WTC11 (cell line): ENCODE measurements at regions not wholly inside any gene's neighbourhood (a gene's known extent, or its start where the extent isn't known, plus 50 kb on each side); places are given as distances from the start of the nearest gene placed in this dataset.
"Not testable (repeated sequence)": the region's sequence is repeated elsewhere in the genome, so short reads cannot be mapped to it uniquely, and the experiment has no call there.

Source experiments
- ATAC-seq: fragments of 200-7000 bp; cut with Tn5 transposase; 2 replicates; pipeline ENCODE4 v1.10.0; 2021; ENCODE audit warnings: mild to moderate bottlenecking, moderate library complexity
- CTCF ChIA-PET: fragments of 300-600 bp; sonication (Branson Sonifier 250); formaldehyde crosslinking; loops from one replicate; lab custom pipeline; 2021; ENCODE audit warnings: antibody characterized with exemption; lab: Charles Lee
- POLR2A ChIA-PET: fragments of 350-600 bp; sonication (Branson Sonifier 250); formaldehyde crosslinking; loops from one replicate; lab custom pipeline; 2021; ENCODE audit warnings: antibody characterized with exemption; lab: Charles Lee
- DNase-seq: peaks from one replicate; pipeline ENCODE4 v3.0.0; 2021; ENCODE audit warnings: low spot score
- H3K27ac Mint-ChIP-seq: 2 replicates; pipeline ENCODE4 v1.8.0; 2021; ENCODE audit warnings: mixed read lengths
- H3K27me3 Mint-ChIP-seq: 2 replicates; pipeline ENCODE4 v1.8.0; 2021; ENCODE audit warnings: low read depth, mild to moderate bottlenecking, moderate library complexity, mixed read lengths
- H3K36me3 Mint-ChIP-seq: 2 replicates; pipeline ENCODE4 v1.8.0; 2021; ENCODE audit warnings: mixed read lengths
- H3K4me1 Mint-ChIP-seq: 2 replicates; pipeline ENCODE4 v1.8.0; 2022; ENCODE audit warnings: mixed read lengths
- H3K4me3 Mint-ChIP-seq: 2 replicates; pipeline ENCODE4 v1.8.0; 2021; ENCODE audit warnings: mild to moderate bottlenecking, moderate library complexity, mixed read lengths
- H3K9me3 Mint-ChIP-seq: 2 replicates; pipeline ENCODE4 v1.8.0; 2021; ENCODE audit warnings: mixed read lengths
- ATF2 ChIP-seq: sonication (generic); formaldehyde crosslinking; IDR thresholded peaks from 2 replicates; pipeline ENCODE4 v1.8.1; 2022; ENCODE audit warnings: low read depth, missing genetic modification reagents, borderline replicate concordance
- CREM ChIP-seq: sonication (generic); formaldehyde crosslinking; IDR thresholded peaks from 2 replicates; pipeline ENCODE4 v1.8.1; 2022; ENCODE audit warnings: mild to moderate bottlenecking, missing genetic modification reagents, moderate library complexity
- ERG ChIP-seq: fragments of 250-450 bp; sonication (Bioruptor Pico); IDR thresholded peaks from 2 replicates; pipeline ENCODE4 v1.8.0; 2021; ENCODE audit warnings: mild to moderate bottlenecking
- ESRRA ChIP-seq: sonication (generic); formaldehyde crosslinking; IDR thresholded peaks from 2 replicates; pipeline ENCODE4 v1.8.1; 2022; ENCODE audit warnings: mild to moderate bottlenecking, missing genetic modification reagents, borderline replicate concordance
- FOXK1 ChIP-seq: sonication (generic); formaldehyde crosslinking; IDR thresholded peaks from 2 replicates; pipeline ENCODE4 v1.8.0; 2022; ENCODE audit warnings: mild to moderate bottlenecking, moderate library complexity, missing genetic modification reagents
- HMGA2 ChIP-seq: fragments of 250-450 bp; sonication (Bioruptor Pico); IDR thresholded peaks from 2 replicates; pipeline ENCODE4 v1.4.0; 2021; ENCODE audit warnings: mild to moderate bottlenecking, moderate library complexity
- IRF2 ChIP-seq: sonication (generic); formaldehyde crosslinking; IDR thresholded peaks from 2 replicates; pipeline ENCODE4 v1.8.0; 2022; ENCODE audit warnings: low read depth, missing genetic modification reagents, borderline replicate concordance
- JAZF1 ChIP-seq: fragments of 250-450 bp; sonication (Bioruptor Pico); IDR thresholded peaks from 2 replicates; pipeline ENCODE4 v1.9.0; 2021; ENCODE audit warnings: moderate library complexity, mild to moderate bottlenecking, inconsistent platforms
- NR1H2 ChIP-seq: sonication (generic); formaldehyde crosslinking; IDR thresholded peaks from 2 replicates; pipeline ENCODE4 v1.9.0; 2021; ENCODE audit warnings: mild to moderate bottlenecking, moderate library complexity, missing genetic modification reagents
- RORB ChIP-seq: fragments of 250-450 bp; sonication (Bioruptor Pico); IDR thresholded peaks from 2 replicates; pipeline ENCODE4 v1.9.0; 2021; ENCODE audit warnings: mild to moderate bottlenecking
- STAT6 ChIP-seq: sonication (generic); formaldehyde crosslinking; conservative IDR thresholded peaks from 2 replicates; pipeline ENCODE4 v1.8.1; 2023; ENCODE audit warnings: mild to moderate bottlenecking, low read depth, missing genetic modification reagents, moderate library complexity
- ZBTB21 ChIP-seq: sonication (generic); formaldehyde crosslinking; IDR thresholded peaks from 2 replicates; pipeline ENCODE4 v1.8.1; 2023; ENCODE audit warnings: mild to moderate bottlenecking, missing genetic modification reagents, borderline replicate concordance
- ZBTB43 ChIP-seq: sonication (generic); formaldehyde crosslinking; IDR thresholded peaks from 2 replicates; pipeline ENCODE4 v1.8.1; 2023; ENCODE audit warnings: mild to moderate bottlenecking, missing genetic modification reagents
- ZNF121 ChIP-seq: sonication (generic); formaldehyde crosslinking; IDR thresholded peaks from 2 replicates; pipeline ENCODE4 v1.8.0; 2023; ENCODE audit warnings: missing genetic modification reagents
- ZNF281 ChIP-seq: sonication (generic); formaldehyde crosslinking; IDR thresholded peaks from 2 replicates; pipeline ENCODE4 v1.8.0; 2023; ENCODE audit warnings: mild to moderate bottlenecking, missing genetic modification reagents
- ZNF425 ChIP-seq: fragments of 250-450 bp; sonication (Bioruptor Pico); conservative IDR thresholded peaks from 2 replicates; pipeline ENCODE4 v1.9.0; 2021; ENCODE audit warnings: mild to moderate bottlenecking

GRCh38 chr11:22930816-22931594, 70.7 kb upstream of the CCDC179 start (continued):
- TF ChIP-seq ZBTB43 (CRISPR knock-in tag) = no peak
- no peak for TF ChIP-seq JAZF1
- TF ChIP-seq RORB (CRISPR knock-in tag) = no peak
- no peak for TF ChIP-seq FOXK1 (CRISPR knock-in tag)

- Mint-ChIP-seq H3K36me3 (peaks cover 25% of the 10 kb centered on the region), H3K4me1 (peaks cover 4% of the 10 kb centered on the region; the same call in 1 of the 2 replicates), H3K27ac (no peak overlapping the region), H3K27me3 (no peaks in the 10 kb centered on the region; the same call in 1 of the 2 replicates), H3K4me3 (no peak overlapping the region), H3K9me3 (peaks cover 30% of the 10 kb centered on the region)
- ChIA-PET CTCF (no interaction called here), POLR2A (no interaction called here)
- no peak for DNase-seq
- no peak for TF ChIP-seq IRF2 (CRISPR knock-in tag)
- no peak for TF ChIP-seq ZBTB21 (CRISPR knock-in tag)
- no peak for TF ChIP-seq ATF2 (CRISPR knock-in tag)
- no peak for TF ChIP-seq NR1H2
- TF ChIP-seq CREM = no peak
- ATAC-seq = no peak
Measured at GRCh38 chr11:22938691-22939090, 78.4 kb upstream of the CCDC179 start.

GRCh38 chr11:22941544-22941943, 81.3 kb upstream of the CCDC179 start:
- H3K27ac Mint-ChIP-seq, POLR2A ChIA-PET, H3K4me3 Mint-ChIP-seq, H3K27me3 Mint-ChIP-seq, ATAC-seq, CTCF ChIA-PET, H3K4me1 Mint-ChIP-seq, DNase-seq: not testable (repeated sequence)
- peaks cover 25% of the 10 kb centered on the region for H3K36me3 Mint-ChIP-seq
- peaks cover 36% of the 10 kb centered on the region for H3K9me3 Mint-ChIP-seq

- POLR2A ChIA-PET = no interaction called here
- peaks cover 8% of the 10 kb centered on the region for H3K36me3 Mint-ChIP-seq
- DNase-seq (no peak), ATAC-seq (no peak)
- H3K4me1 Mint-ChIP-seq = no peaks in the 10 kb centered on the region
- H3K27me3 Mint-ChIP-seq = no peaks in the 10 kb centered on the region
- CTCF ChIA-PET = no interaction called here
- H3K27ac Mint-ChIP-seq = no peak overlapping the region
- peaks cover 23% of the 10 kb centered on the region for H3K9me3 Mint-ChIP-seq
- no peak overlapping the region for H3K4me3 Mint-ChIP-seq
- no peak for TF ChIP-seq ZBTB43 (CRISPR knock-in tag)
- no peak for TF ChIP-seq ZBTB21 (CRISPR knock-in tag)
- no peak for TF ChIP-seq ESRRA
- TF ChIP-seq HMGA2 = no peak
- no peak for TF ChIP-seq ZNF281 (CRISPR knock-in tag)
- TF ChIP-seq ERG (CRISPR knock-in tag) = no peak
- TF ChIP-seq ZNF425 (CRISPR knock-in tag) = no peak
- TF ChIP-seq STAT6 (CRISPR knock-in tag) = no peak
- TF ChIP-seq ZNF121 = no peak
Measured at GRCh38 chr11:22957786-22958185, 97.5 kb upstream of the CCDC179 start.
